Trophoblast cell (in vitro differentiated cells and primary cell): ENCODE measurements at regions not wholly inside any gene's neighbourhood (a gene's known extent, or its start where the extent isn't known, plus 50 kb on each side); places are given as distances from the start of the nearest gene placed in this dataset.

Experiments used
- DNase-seq, 2 donors: peaks; one replicate each; pipeline ENCODE4 v3.0.0-alpha.2; 2016
- H2AFZ ChIP-seq: 2 replicates; pipeline ENCODE4 v1.6.1; 2013; ENCODE audit warnings: low read length, moderate library complexity, mild to moderate bottlenecking; ENCODE audit not compliant: insufficient read depth, poor library complexity
- H2AK5ac ChIP-seq: 2 replicates; pipeline ENCODE4 v1.6.1; 2013; ENCODE audit warnings: mild to moderate bottlenecking, low read length
- H2BK120ac ChIP-seq: 2 replicates; pipeline ENCODE4 v1.6.1; 2013; ENCODE audit warnings: low read length, mild to moderate bottlenecking, moderate library complexity; ENCODE audit not compliant: insufficient read depth, poor library complexity
- H2BK12ac ChIP-seq: 2 replicates; pipeline ENCODE4 v1.6.1; 2013; ENCODE audit warnings: mild to moderate bottlenecking, low read length, moderate library complexity
- H2BK5ac ChIP-seq: 2 replicates; pipeline ENCODE4 v1.6.1; 2013; ENCODE audit warnings: low read length, low read depth, moderate library complexity, mild to moderate bottlenecking; ENCODE audit not compliant: poor library complexity
- H3K14ac ChIP-seq: 2 replicates; pipeline ENCODE4 v1.6.1; 2013; ENCODE audit warnings: mild to moderate bottlenecking, low read length
- H3K18ac ChIP-seq: 2 replicates; pipeline ENCODE4 v1.6.1; 2013; ENCODE audit warnings: mild to moderate bottlenecking, low read length
- H3K23ac ChIP-seq: 2 replicates; pipeline ENCODE4 v1.6.1; 2013; ENCODE audit warnings: low read length
- H3K27ac ChIP-seq: 2 replicates; pipeline ENCODE4 v1.5.1; 2013; ENCODE audit warnings: low read depth, mild to moderate bottlenecking, inconsistent platforms, low read length, moderate library complexity
- H3K27me3 ChIP-seq: 2 replicates; pipeline ENCODE4 v1.6.1; 2013; ENCODE audit warnings: inconsistent platforms, mild to moderate bottlenecking, low read length, moderate library complexity; ENCODE audit not compliant: insufficient read depth
- H3K36me3 ChIP-seq, 2 experiments: 1 replicate in 1 of 2; 2 replicates in 1 of 2; pipeline ENCODE4 v1.6.1; 2013; ENCODE audit warnings: low read length in 2 of 2, mild to moderate bottlenecking in 2 of 2, moderate library complexity in 1 of 2; ENCODE audit not compliant: insufficient read depth in 2 of 2, control insufficient read depth in 1 of 2
- H3K4ac ChIP-seq: 2 replicates; pipeline ENCODE4 v1.6.1; 2013; ENCODE audit warnings: low read depth, mild to moderate bottlenecking, low read length, moderate library complexity
- H3K4me1 ChIP-seq, 2 experiments: 1 replicate in 1 of 2; 2 replicates in 1 of 2; pipeline ENCODE4 v1.6.1; 2013; ENCODE audit warnings: low read length in 2 of 2, mild to moderate bottlenecking in 2 of 2, moderate library complexity in 1 of 2; ENCODE audit not compliant: insufficient read depth in 2 of 2, control insufficient read depth in 1 of 2
- H3K4me2 ChIP-seq: 2 replicates; pipeline ENCODE4 v1.6.1; 2013; ENCODE audit warnings: inconsistent platforms, mild to moderate bottlenecking, low read length, moderate library complexity
- H3K4me3 ChIP-seq: 2 replicates; pipeline ENCODE4 v1.5.1; 2013; ENCODE audit warnings: mild to moderate bottlenecking, low read depth, low read length, inconsistent platforms
- H3K79me1 ChIP-seq: one replicate; pipeline ENCODE4 v1.6.1; 2013; ENCODE audit warnings: low read length
- H3K79me2 ChIP-seq: 2 replicates; pipeline ENCODE4 v1.6.1; 2013; ENCODE audit warnings: low read length, mild to moderate bottlenecking; ENCODE audit not compliant: control insufficient read depth, insufficient read depth, poor library complexity
- H3K9ac ChIP-seq: 2 replicates; pipeline ENCODE4 v1.6.1; 2013; ENCODE audit warnings: mild to moderate bottlenecking, low read length
- H3K9me3 ChIP-seq: 2 replicates; pipeline ENCODE4 v1.6.1; 2013; ENCODE audit warnings: low read depth, mild to moderate bottlenecking, control low read depth, inconsistent platforms, low read length; ENCODE audit not compliant: insufficient read depth
- H4K12ac ChIP-seq: 2 replicates; pipeline ENCODE4 v1.6.1; 2013; ENCODE audit warnings: low read depth, mild to moderate bottlenecking, low read length, moderate library complexity
- H4K8ac ChIP-seq: 2 replicates; pipeline ENCODE4 v1.6.1; 2013; ENCODE audit warnings: low read depth, mild to moderate bottlenecking, low read length, moderate library complexity
- H4K91ac ChIP-seq: one replicate; pipeline ENCODE4 v1.6.1; 2013; ENCODE audit warnings: low read depth, mild to moderate bottlenecking, low read length, moderate library complexity
- WGBS: extraction: QIAGEN DNeasy Blood & Tissue Kit; methylation state at CpG from one replicate; pipeline ENCODE4 v1.1.7; 2013; ENCODE audit warnings: missing lambda C conversion rate; ENCODE audit not compliant: insufficient read length, insufficient coverage; ENCODE audit errors: extremely low coverage; 5-methylcytosine and 5-hydroxymethylcytosine counted together

GRCh38 chr2:146615778-146616177, 1229.1 kb upstream of the ACVR2A start:
- Histone ChIP-seq H3K23ac (no peak overlapping the region), H2BK12ac (no peak overlapping the region), H3K9me3 (no peaks in the 10 kb centered on the region), H3K79me2 (no peaks in the 10 kb centered on the region), H3K14ac (no peak overlapping the region), H2AK5ac (no peak overlapping the region), H3K4me2 (no peak overlapping the region), H3K4me1 (no peaks in the 10 kb centered on the region), H3K36me3 (no peaks in the 10 kb centered on the region), H2BK5ac (no peak overlapping the region), H4K8ac (no peak overlapping the region), H4K12ac (no peak overlapping the region), H3K27me3 (no peaks in the 10 kb centered on the region), H3K4me3 (no peak overlapping the region), H3K9ac (no peak overlapping the region), H3K27ac (no peak overlapping the region), H3K79me1 (no peaks in the 10 kb centered on the region), H4K91ac (no peak overlapping the region), H2AFZ (no peak overlapping the region), H3K4ac (no peak overlapping the region), H2BK120ac (no peak overlapping the region), H3K18ac (no peak overlapping the region)
- no CpG with 5 or more reads among the region's 1 CpG for WGBS
- DNase-seq = no peak

- H3K27ac ChIP-seq = no peak overlapping the region
- no CpG with 5 or more reads among the region's 1 CpG for WGBS
- DNase-seq = no peak
- no peaks in the 10 kb centered on the region for H3K36me3 ChIP-seq
- H2AK5ac ChIP-seq = no peak overlapping the region
- H3K18ac ChIP-seq = no peak overlapping the region
- no peak overlapping the region for H3K4me3 ChIP-seq
- no peak overlapping the region for H4K12ac ChIP-seq
- H4K8ac ChIP-seq = no peak overlapping the region
- no peak overlapping the region for H3K23ac ChIP-seq
- no peaks in the 10 kb centered on the region for H3K9me3 ChIP-seq
- H3K27me3 ChIP-seq = no peaks in the 10 kb centered on the region
- no peak overlapping the region for H2BK120ac ChIP-seq
- H3K4me1 ChIP-seq = no peaks in the 10 kb centered on the region
- no peaks in the 10 kb centered on the region for H3K79me2 ChIP-seq
- no peak overlapping the region for H3K4ac ChIP-seq
- H2BK5ac ChIP-seq = no peak overlapping the region
- no peak overlapping the region for H3K4me2 ChIP-seq
- H3K14ac ChIP-seq = no peak overlapping the region
- no peaks in the 10 kb centered on the region for H3K79me1 ChIP-seq
- H3K9ac ChIP-seq = no peak overlapping the region
- H2BK12ac ChIP-seq = no peak overlapping the region
- H4K91ac ChIP-seq = no peak overlapping the region
- H2AFZ ChIP-seq = no peak overlapping the region
Measured at GRCh38 chr2:146608490-146608889, 1236.3 kb upstream of the ACVR2A start.

- no peak overlapping the region for H4K12ac ChIP-seq
- H3K4me1 ChIP-seq = peaks cover 0 to 1% of the 10 kb centered on the region in 2 experiments
- no peak for DNase-seq
- no peak overlapping the region for H3K27ac ChIP-seq
- H2BK120ac ChIP-seq = no peak overlapping the region
- no peaks in the 10 kb centered on the region for H3K27me3 ChIP-seq
- no peak overlapping the region for H2BK5ac ChIP-seq
- no peaks in the 10 kb centered on the region for H3K9me3 ChIP-seq
- H4K91ac ChIP-seq = no peak overlapping the region
- no CpG with 5 or more reads among the region's 4 CpGs for WGBS
- H2BK12ac ChIP-seq = no peak overlapping the region
- no peak overlapping the region for H3K4ac ChIP-seq
- H2AFZ ChIP-seq = no peak overlapping the region
- no peaks in the 10 kb centered on the region for H3K79me2 ChIP-seq
- no peak overlapping the region for H2AK5ac ChIP-seq
- H3K4me2 ChIP-seq = no peak overlapping the region
- no peak overlapping the region for H3K14ac ChIP-seq
- H3K4me3 ChIP-seq = no peak overlapping the region
- H3K18ac ChIP-seq = no peak overlapping the region
- H3K36me3 ChIP-seq = no peaks in the 10 kb centered on the region
- H3K9ac ChIP-seq = no peak overlapping the region
- H3K23ac ChIP-seq = no peak overlapping the region
- H4K8ac ChIP-seq = no peak overlapping the region
- H3K79me1 ChIP-seq = no peaks in the 10 kb centered on the region
Measured at GRCh38 chr2:146604521-146604920, 1240.3 kb upstream of the ACVR2A start.

- Histone ChIP-seq H2BK12ac (no peak overlapping the region), H3K36me3 (no peaks in the 10 kb centered on the region), H3K18ac (no peak overlapping the region), H4K8ac (no peak overlapping the region), H3K27ac (no peak overlapping the region), H3K9ac (no peak overlapping the region), H2BK120ac (no peak overlapping the region), H3K4me1 (peaks cover 0 to 1% of the 10 kb centered on the region in 2 experiments), H3K79me1 (no peaks in the 10 kb centered on the region), H4K12ac (no peak overlapping the region), H3K4me2 (no peak overlapping the region), H3K79me2 (no peaks in the 10 kb centered on the region), H3K14ac (no peak overlapping the region), H2AK5ac (no peak overlapping the region), H2AFZ (no peak overlapping the region), H2BK5ac (no peak overlapping the region), H3K4ac (no peak overlapping the region), H3K23ac (no peak overlapping the region), H3K9me3 (no peaks in the 10 kb centered on the region), H3K27me3 (no peaks in the 10 kb centered on the region), H4K91ac (no peak overlapping the region), H3K4me3 (no peak overlapping the region)
- no peak for DNase-seq
- no CpG with 5 or more reads among the region's 3 CpGs for WGBS
Measured at GRCh38 chr2:146602856-146603255, 1242.0 kb upstream of the ACVR2A start.
